Keratinocyte (primary cell): ENCODE measurements at regions not wholly inside any gene's neighbourhood (a gene's known extent, or its start where the extent isn't known, plus 50 kb on each side); places are given as distances from the start of the nearest gene placed in this dataset.

Experiments used
- DNase-seq: peaks from one replicate; pipeline ENCODE4 v3.0.0-alpha.2; 2011; ENCODE audit warnings: low read depth, missing footprints, low spot score
- FAIRE-seq: peaks from 2 replicates; lab custom pipeline; 2011; peaks lifted over from hg19 to GRCh38; lab: Jason Lieb, UNC
- H2AFZ ChIP-seq: 2 replicates; pipeline ENCODE4 v1.6.0; 2012; ENCODE audit warnings: low read length, control low read depth, inconsistent platforms; ENCODE audit not compliant: control insufficient read depth
- H3K27ac ChIP-seq: 2 replicates; pipeline ENCODE4 v1.5.1; 2011; ENCODE audit warnings: low read length; ENCODE audit not compliant: control insufficient read depth, insufficient read depth
- H3K27me3 ChIP-seq: 3 replicates; pipeline ENCODE4 v1.6.0; 2011; ENCODE audit warnings: low read length; ENCODE audit not compliant: control insufficient read depth, insufficient read depth; ENCODE audit errors: extremely low read depth
- H3K36me3 ChIP-seq, 2 experiments: 2 replicates in 1 of 2; 3 replicates in 1 of 2; pipeline ENCODE4 v1.5.1; 2011; ENCODE audit warnings: low read length in 2 of 2, mild to moderate bottlenecking in 1 of 2; ENCODE audit not compliant: control insufficient read depth in 2 of 2, insufficient read depth in 2 of 2; ENCODE audit errors: extremely low read depth in 1 of 2
- H3K4me1 ChIP-seq: 3 replicates; pipeline ENCODE4 v1.5.1; 2011; ENCODE audit warnings: low read length; ENCODE audit not compliant: control insufficient read depth, insufficient read depth; ENCODE audit errors: extremely low read depth
- H3K4me2 ChIP-seq: 3 replicates; pipeline ENCODE4 v1.6.0; 2011; ENCODE audit warnings: low read depth, low read length; ENCODE audit not compliant: control insufficient read depth, insufficient read depth; ENCODE audit errors: extremely low read depth
- H3K4me3 ChIP-seq, 3 experiments: fragments of 200-600 bp in 1 of 3; sonication (generic) in 1 of 3; 2 replicates in 2 of 3; 3 replicates in 1 of 3; pipeline ENCODE4 v1.5.1; 2011 to 2016; ENCODE audit warnings: low read length in 3 of 3, mild to moderate bottlenecking in 3 of 3, control low read depth in 2 of 3, inconsistent platforms in 1 of 3, low read depth in 1 of 3, mixed read lengths in 1 of 3, mixed run types in 1 of 3, moderate library complexity in 1 of 3; ENCODE audit not compliant: control insufficient read depth in 2 of 3, insufficient read depth in 2 of 3; ENCODE audit errors: extremely low read depth in 1 of 3
- H3K79me2 ChIP-seq: 2 replicates; pipeline ENCODE4 v1.6.0; 2012; ENCODE audit warnings: low read length; ENCODE audit not compliant: control insufficient read depth, insufficient read depth
- H3K9ac ChIP-seq: 3 replicates; pipeline ENCODE4 v1.6.0; 2011; ENCODE audit warnings: low read length; ENCODE audit not compliant: control insufficient read depth, insufficient read depth; ENCODE audit errors: extremely low read depth
- H3K9me1 ChIP-seq: 3 replicates; pipeline ENCODE4 v1.6.0; 2011; ENCODE audit warnings: low read length; ENCODE audit not compliant: control insufficient read depth, insufficient read depth; ENCODE audit errors: extremely low read depth
- H3K9me3 ChIP-seq: 2 replicates; pipeline ENCODE4 v1.5.1; 2012; ENCODE audit warnings: low read depth, low read length; ENCODE audit not compliant: control insufficient read depth
- H4K20me1 ChIP-seq: 3 replicates; pipeline ENCODE4 v1.6.0; 2011; ENCODE audit warnings: low read length; ENCODE audit not compliant: control insufficient read depth, insufficient read depth; ENCODE audit errors: extremely low read depth
- CTCF ChIP-seq, 3 experiments: IDR thresholded peaks in 1 of 3; conservative IDR thresholded peaks in 1 of 3; optimal IDR thresholded peaks in 1 of 3; 2 replicates in 2 of 3; 3 replicates in 1 of 3; pipeline versions ENCODE3 to v1.5.1; 2011; ENCODE audit warnings: low read length in 3 of 3, mild to moderate bottlenecking in 3 of 3, moderate library complexity in 2 of 3, control low read depth in 1 of 3, inconsistent platforms in 1 of 3; ENCODE audit not compliant: insufficient read depth in 2 of 3; ENCODE audit errors: extremely low read depth in 1 of 3
- EZH2 ChIP-seq: IDR thresholded peaks from one replicate; pipeline ENCODE4 v1.6.1; 2012; ENCODE audit warnings: inconsistent platforms, mild to moderate bottlenecking, low read length, moderate library complexity
- dilution Hi-C: fragments of 300-500 bp; cut with MboI; formaldehyde crosslinking; loops from one replicate; pipeline ENCODE4 v1.7.0; 2020; ENCODE audit warnings: low sequenced_read_pairs; ENCODE audit not compliant: extremely low pct_ligation_motif_present

DNA sequence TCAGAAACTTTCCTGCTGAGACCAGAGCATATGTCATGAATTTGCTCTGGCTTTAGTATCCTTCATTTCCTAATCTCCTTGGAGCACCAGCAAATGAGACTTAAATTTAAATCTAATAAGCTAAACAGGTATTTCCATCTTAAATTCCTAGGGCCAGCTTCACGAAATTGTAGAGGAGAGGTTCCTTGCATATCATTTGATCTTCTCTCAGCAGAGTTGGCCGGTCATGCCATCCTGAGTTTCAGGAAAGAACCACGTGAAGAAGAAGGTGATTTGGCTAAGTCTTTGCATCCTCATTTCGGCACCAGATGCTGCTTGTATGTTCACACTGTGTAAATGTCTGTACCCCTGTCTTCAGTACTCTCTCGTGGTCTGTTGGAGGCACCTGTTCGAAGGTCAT, 370.4 kb upstream of the NBEA start:
- Histone ChIP-seq H4K20me1 (no peaks in the 10 kb centered on the region), H3K4me2 (no peak overlapping the region), H3K9me3 (no peaks in the 10 kb centered on the region), H3K9ac (no peak overlapping the region), H3K4me1 (no peaks in the 10 kb centered on the region), H3K4me3 (no peak overlapping the region), H3K9me1 (no peaks in the 10 kb centered on the region), H3K79me2 (no peaks in the 10 kb centered on the region), H3K27me3 (no peaks in the 10 kb centered on the region), H3K36me3 (no peaks in the 10 kb centered on the region), H3K27ac (no peak overlapping the region), H2AFZ (no peak overlapping the region)
- dilution Hi-C loops: no loop called here
- DNase-seq (no peak), FAIRE-seq (no peak)
- TF ChIP-seq EZH2 (no peak), CTCF (optimal IDR thresholded peaks at IDR 0.05 in 1 of 3, IDR thresholded peaks at IDR 0.05 in 1 of 3, conservative IDR thresholded peaks at IDR 0.05 in 1 of 3; ENCODE audit: extremely low read depth in 1 of 3, insufficient read depth in 2 of 3, low read length in 3 of 3) (no peak)

GRCh38 chr13:34577051-34577450, 365.0 kb upstream of the NBEA start:
- Histone ChIP-seq H3K27ac (no peak overlapping the region), H3K9me3 (no peaks in the 10 kb centered on the region), H3K27me3 (no peaks in the 10 kb centered on the region), H3K9me1 (no peaks in the 10 kb centered on the region), H4K20me1 (no peaks in the 10 kb centered on the region), H2AFZ (no peak overlapping the region), H3K4me2 (no peak overlapping the region), H3K36me3 (no peaks in the 10 kb centered on the region), H3K4me3 (no peak overlapping the region), H3K9ac (no peak overlapping the region), H3K4me1 (no peaks in the 10 kb centered on the region), H3K79me2 (no peaks in the 10 kb centered on the region)
- dilution Hi-C loops: no loop called here
- FAIRE-seq (no peak), DNase-seq (no peak)
- TF ChIP-seq CTCF (optimal IDR thresholded peaks at IDR 0.05 in 1 of 3, IDR thresholded peaks at IDR 0.05 in 1 of 3, conservative IDR thresholded peaks at IDR 0.05 in 1 of 3; ENCODE audit: extremely low read depth in 1 of 3, insufficient read depth in 2 of 3, low read length in 3 of 3) (no peak), EZH2 (no peak)
